ENCODE measurements at regions not wholly inside any gene's neighbourhood (a gene's known extent, or its start where the extent isn't known, plus 50 kb on each side); places are given as distances from the start of the nearest gene placed in this dataset.

GRCh38 chr5:2190549-2190948 is 307.8 kb upstream of the IRX4 start:
- TF ChIP-seq CTCF (IDR thresholded peaks at IDR 0.05 in 2 of 3, conservative IDR thresholded peaks at IDR 0.05 in 1 of 3; ENCODE audit: borderline replicate concordance in 1 of 3, insufficient read depth in 1 of 3, low read depth in 2 of 3, low read length in 2 of 3) (no peak), EGR1 (IDR thresholded peaks at IDR 0.05; ENCODE audit: low read depth) (no peak), POLR2AphosphoS5 (IDR thresholded peaks at IDR 0.05; ENCODE audit: low read depth, low read length) (no peak), EZH2 (IDR thresholded peaks at IDR 0.05) (no peak), MAX (IDR thresholded peaks at IDR 0.05) (no peak), SP1 (IDR thresholded peaks at IDR 0.05; ENCODE audit: low read depth) (no peak), YY1 (IDR thresholded peaks at IDR 0.05; ENCODE audit: extremely low read depth, insufficient replicate concordance, low read depth, low read length) (no peak), POLR2A (IDR thresholded peaks at IDR 0.05; ENCODE audit: borderline replicate concordance, extremely low read depth, insufficient read depth, insufficient read length) (no peak), JUND (IDR thresholded peaks at IDR 0.05) (no peak), EZH2phosphoT487 (IDR thresholded peaks at IDR 0.05; ENCODE audit: borderline replicate concordance) (no peak), TCF7L2 (IDR thresholded peaks at IDR 0.05; ENCODE audit: borderline replicate concordance, extremely low read depth, insufficient read depth, insufficient read length) (no peak), SIN3A (IDR thresholded peaks at IDR 0.05; ENCODE audit: low read depth) (no peak)

Data from HCT116 (cell line).